NCI-H2227 treated with DMSO at 0.1 percent for 48 hours (cell line): ENCODE measurements at regions not wholly inside any gene's neighbourhood (a gene's known extent, or its start where the extent isn't known, plus 50 kb on each side); places are given as distances from the start of the nearest gene placed in this dataset.
"Not testable (repeated sequence)": the region's sequence is repeated elsewhere in the genome, so short reads cannot be mapped to it uniquely, and the experiment has no call there.

Experiments
- DNase-seq: peaks from one replicate; lab custom pipeline; 2025; lab: John Stamatoyannopoulos, UW

DNA sequence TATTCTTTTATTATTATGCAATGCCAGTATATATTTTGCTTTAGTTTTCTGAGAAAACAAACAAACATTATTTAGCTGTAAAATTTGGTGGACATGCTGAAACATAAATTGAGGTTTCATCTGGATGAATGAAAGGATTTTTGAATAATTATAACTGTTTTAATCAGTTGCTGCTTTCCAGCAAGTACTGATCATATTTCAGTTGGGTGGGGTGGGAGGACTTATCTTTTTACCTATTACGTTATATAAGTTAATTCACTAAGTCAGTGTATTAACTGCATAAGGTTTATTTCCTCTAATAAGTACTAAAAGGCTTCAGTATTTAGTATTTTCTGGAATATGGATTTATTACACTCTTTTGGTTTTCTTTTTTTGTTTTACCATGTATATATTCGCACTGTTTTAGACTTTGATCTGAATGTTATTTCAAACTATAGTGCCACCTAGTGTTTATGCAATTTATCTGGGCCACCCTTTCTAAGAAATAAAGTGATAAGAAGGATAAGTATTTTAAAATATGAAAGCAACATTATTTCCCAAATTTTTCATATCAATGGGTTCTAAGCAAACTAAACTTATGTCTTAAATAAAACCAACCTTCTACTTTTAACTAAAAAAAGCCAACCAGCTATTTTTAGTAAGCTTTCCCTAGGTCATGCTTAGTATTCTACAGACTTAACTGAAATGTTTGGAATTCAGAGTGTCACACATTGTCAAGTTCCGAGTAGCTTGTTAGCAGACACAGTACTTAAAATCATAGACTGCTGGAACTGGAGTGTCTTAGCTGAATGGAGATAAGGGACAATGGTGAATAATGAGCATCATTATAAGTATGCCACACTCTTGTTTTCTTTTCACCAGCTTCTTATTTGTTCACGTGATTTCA is 105.4 kb upstream of the MCHR2 start:
- peak; percentile 21 for DNase-seq

DNA sequence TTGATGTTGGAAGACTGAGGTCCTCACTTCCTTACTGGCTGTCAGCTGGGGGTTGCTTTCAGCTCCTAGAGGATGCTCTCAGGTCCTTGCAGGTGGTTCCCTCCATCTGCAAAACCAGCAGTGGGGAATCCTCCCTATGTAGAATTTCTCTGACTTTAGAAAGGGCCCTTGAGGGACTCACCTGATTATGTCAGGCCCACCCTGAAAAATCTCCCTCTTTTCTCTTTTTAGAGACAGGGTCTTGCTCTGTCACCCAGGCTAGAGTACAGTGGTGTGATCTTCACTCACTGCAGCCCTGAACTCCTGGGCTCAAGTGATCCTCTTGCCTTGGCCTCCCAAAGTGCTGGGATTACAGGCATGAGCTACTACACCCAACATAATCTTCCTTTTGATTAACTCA is 102.9 kb upstream of the MCHR2 start:
- DNase-seq: no peak

GRCh38 chr6:100096341-100096740 is 102.3 kb upstream of the MCHR2 start:
- no peak for DNase-seq

- no peak for DNase-seq
Measured at GRCh38 chr6:100093405-100093804, 99.4 kb upstream of the MCHR2 start.

- no peak for DNase-seq
Measured at GRCh38 chr6:100088009-100088408, 94.0 kb upstream of the MCHR2 start.

- no peak for DNase-seq
Measured at GRCh38 chr6:100084991-100085364, 91.0 kb upstream of the MCHR2 start.

GRCh38 chr6:100084316-100084990 is 90.4 kb upstream of the MCHR2 start:
- no peak for DNase-seq

- no peak for DNase-seq
Measured at GRCh38 chr6:100078509-100078908, 84.5 kb upstream of the MCHR2 start.

DNA sequence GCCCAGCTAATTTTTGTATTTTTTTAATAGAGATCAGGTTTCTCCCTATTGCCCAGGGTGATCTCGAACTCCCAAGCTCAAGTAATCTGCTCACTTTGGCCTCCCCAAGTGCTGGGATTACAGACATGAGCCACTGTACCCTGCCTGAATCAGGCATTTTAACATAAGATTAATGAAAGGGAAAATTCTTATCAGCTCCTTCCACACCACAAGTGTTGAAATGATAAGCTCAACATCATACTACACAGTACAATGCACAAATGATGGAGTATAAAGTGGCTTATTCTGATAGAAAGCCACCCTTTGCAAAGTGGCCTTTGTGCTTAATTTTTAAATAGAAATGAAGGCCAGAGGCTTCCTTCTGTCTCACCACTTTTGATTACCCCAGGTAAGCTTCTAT is 71.3 kb upstream of the MCHR2 start:
- DNase-seq: no peak

DNA sequence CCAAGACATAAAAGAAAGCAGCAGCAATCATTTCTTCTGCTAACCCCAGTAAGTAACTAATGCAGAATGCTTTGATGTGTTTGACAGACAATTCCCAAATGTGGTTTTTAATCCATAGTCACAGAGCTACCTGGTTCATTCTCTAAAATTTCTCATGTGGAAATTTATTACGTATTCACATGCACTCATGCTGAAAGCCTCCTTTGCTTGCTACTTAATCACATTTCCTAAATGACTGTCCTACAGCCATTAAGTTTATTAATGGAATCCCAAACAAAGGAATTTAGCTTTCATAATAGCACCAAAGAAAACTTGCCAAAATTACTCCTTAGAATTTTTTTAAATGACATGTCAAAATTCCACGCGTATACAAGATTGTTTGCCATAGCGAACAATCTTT is 68.6 kb upstream of the MCHR2 start:
- DNase-seq: no peak

- no peak for DNase-seq
Measured at GRCh38 chr6:100057941-100058340, 63.9 kb upstream of the MCHR2 start.

DNA sequence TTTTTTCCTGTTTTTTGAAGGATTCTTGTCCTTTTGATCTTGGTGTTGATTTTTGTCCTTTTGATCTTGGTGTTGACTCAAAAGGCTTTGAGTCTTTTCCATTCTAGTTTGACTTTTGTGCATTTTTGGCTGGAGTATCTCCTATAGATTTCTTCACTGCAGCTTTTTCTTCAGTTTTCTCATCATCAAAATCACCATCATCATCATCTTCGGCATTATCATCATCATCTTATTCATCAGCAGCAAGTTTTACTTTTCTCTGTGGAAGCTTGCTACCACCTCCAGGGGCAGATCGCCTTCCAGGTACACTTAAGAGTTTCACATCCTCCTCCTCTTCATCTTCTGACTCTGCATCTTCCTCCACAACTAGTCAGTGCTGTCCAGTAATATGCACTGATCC is 56.5 kb upstream of the MCHR2 start:
- DNase-seq: no peak

DNA sequence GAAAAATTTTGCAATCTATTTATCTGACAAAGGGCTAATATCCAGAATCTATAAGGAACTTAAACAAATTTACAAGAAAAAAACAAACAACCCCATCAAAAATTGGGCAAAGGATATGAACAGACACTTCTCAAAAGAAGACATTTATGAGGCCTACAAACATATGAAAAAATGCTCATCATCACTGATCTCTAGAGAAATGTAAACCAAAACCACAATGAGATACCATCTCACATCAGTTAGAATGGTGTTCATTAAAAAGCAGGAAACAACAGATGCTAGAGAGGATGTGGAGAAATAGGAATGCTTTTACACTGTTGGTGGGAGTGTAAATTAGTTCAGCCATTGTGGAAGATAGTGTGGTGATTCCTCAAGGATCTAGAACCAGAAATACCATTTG is 49.9 kb upstream of the MCHR2 start:
- DNase-seq: not testable (repeated sequence)
